Lower lobe of right lung (tissue), 2 donors: ENCODE measurements at regions not wholly inside any gene's neighbourhood (a gene's known extent, or its start where the extent isn't known, plus 50 kb on each side); places are given as distances from the start of the nearest gene placed in this dataset.

Experiments
- ATAC-seq, 2 donors: fragments of 200-7000 bp; cut with Tn5 transposase; one replicate each; pipeline ENCODE4 v1.9.1; 2020 to 2022; ENCODE audit warnings: mild to moderate bottlenecking in 2 of 2, moderate library complexity in 2 of 2
- DNase-seq: peaks from one replicate; pipeline ENCODE4 v3.0.0-alpha.2; 2020
- H3K27ac ChIP-seq: fragments of 200-600 bp; one replicate; pipeline ENCODE4 v1.8.0; 2022
- H3K27me3 ChIP-seq: fragments of 200-600 bp; one replicate; pipeline ENCODE4 v1.8.0; 2022; ENCODE audit warnings: low read depth
- H3K36me3 ChIP-seq: fragments of 200-600 bp; one replicate; pipeline ENCODE4 v1.8.0; 2022; ENCODE audit warnings: mild to moderate bottlenecking
- H3K4me1 ChIP-seq: fragments of 200-600 bp; one replicate; pipeline ENCODE4 v1.8.0; 2022
- H3K4me3 ChIP-seq: fragments of 200-600 bp; one replicate; pipeline ENCODE4 v1.8.0; 2022; ENCODE audit warnings: mild to moderate bottlenecking
- H3K9me3 ChIP-seq: fragments of 200-600 bp; one replicate; pipeline ENCODE4 v1.8.0; 2022
- intact Hi-C: fragments of 100-400 bp; cut with DNase I; formaldehyde crosslinking; loops from one replicate; pipeline ENCODE4 v1.11.0; 2022
- TF ChIP-seq, protein P1 (sequence below): fragments of 200-600 bp; IDR thresholded peaks from one replicate; pipeline ENCODE4 v1.8.0; 2022; ENCODE audit warnings: antibody characterized with exemption, mild to moderate bottlenecking
- donor health status: DM: no; HTN: yes; CAD: no; lungs with severe emphysema.

DNA sequence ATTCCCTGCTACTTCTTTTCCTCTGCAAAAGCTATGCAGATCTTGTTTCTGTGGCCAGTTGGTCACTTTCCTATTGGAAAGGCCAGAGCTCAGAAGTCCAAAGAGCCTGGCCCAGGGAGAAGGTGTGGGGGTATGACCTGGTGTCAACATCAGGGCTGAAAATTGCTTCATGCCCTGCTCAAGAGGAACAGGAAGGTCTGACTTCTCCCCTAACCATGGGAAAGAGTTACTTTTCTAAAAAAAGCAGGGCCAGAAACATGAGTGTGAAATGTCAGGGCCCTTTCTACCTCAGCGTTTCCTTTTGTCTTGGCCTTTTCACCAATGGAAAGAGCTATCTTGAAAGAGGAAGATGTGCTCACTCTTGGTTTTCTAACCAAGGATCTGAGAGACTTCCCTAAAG lies 117.4 kb downstream of the MAFB start:
- no peaks in the 10 kb centered on the region for H3K27me3 ChIP-seq
- TF ChIP-seq, protein P1, sequence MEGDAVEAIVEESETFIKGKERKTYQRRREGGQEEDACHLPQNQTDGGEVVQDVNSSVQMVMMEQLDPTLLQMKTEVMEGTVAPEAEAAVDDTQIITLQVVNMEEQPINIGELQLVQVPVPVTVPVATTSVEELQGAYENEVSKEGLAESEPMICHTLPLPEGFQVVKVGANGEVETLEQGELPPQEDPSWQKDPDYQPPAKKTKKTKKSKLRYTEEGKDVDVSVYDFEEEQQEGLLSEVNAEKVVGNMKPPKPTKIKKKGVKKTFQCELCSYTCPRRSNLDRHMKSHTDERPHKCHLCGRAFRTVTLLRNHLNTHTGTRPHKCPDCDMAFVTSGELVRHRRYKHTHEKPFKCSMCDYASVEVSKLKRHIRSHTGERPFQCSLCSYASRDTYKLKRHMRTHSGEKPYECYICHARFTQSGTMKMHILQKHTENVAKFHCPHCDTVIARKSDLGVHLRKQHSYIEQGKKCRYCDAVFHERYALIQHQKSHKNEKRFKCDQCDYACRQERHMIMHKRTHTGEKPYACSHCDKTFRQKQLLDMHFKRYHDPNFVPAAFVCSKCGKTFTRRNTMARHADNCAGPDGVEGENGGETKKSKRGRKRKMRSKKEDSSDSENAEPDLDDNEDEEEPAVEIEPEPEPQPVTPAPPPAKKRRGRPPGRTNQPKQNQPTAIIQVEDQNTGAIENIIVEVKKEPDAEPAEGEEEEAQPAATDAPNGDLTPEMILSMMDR = no peak
- intact Hi-C loops = no loop called here
- H3K9me3 ChIP-seq = no peaks in the 10 kb centered on the region
- H3K4me1 ChIP-seq = no peaks in the 10 kb centered on the region
- no peaks in the 10 kb centered on the region for H3K36me3 ChIP-seq
- ATAC-seq = peak; percentile 79 to 81
- H3K27ac ChIP-seq = peak overlapping the region; percentile 27
- H3K4me3 ChIP-seq = no peak overlapping the region
- DNase-seq = no peak

GRCh38 chr20:40568200-40568599 lies 120.8 kb downstream of the MAFB start:
- Histone ChIP-seq H3K36me3 (no peaks in the 10 kb centered on the region), H3K4me3 (no peak overlapping the region), H3K27me3 (no peaks in the 10 kb centered on the region), H3K9me3 (no peaks in the 10 kb centered on the region), H3K27ac (no peak overlapping the region), H3K4me1 (peaks cover 9% of the 10 kb centered on the region)
- ATAC-seq = no peak
- TF ChIP-seq, protein P1 = no peak
- intact Hi-C loops = no loop called here
- no peak for DNase-seq

GRCh38 chr20:40565682-40566040 lies 123.4 kb downstream of the MAFB start:
- intact Hi-C loops = no loop called here
- Histone ChIP-seq H3K9me3 (no peaks in the 10 kb centered on the region), H3K27ac (no peak overlapping the region), H3K4me1 (peaks cover 27% of the 10 kb centered on the region), H3K36me3 (no peaks in the 10 kb centered on the region), H3K27me3 (no peaks in the 10 kb centered on the region), H3K4me3 (no peak overlapping the region)
- no peak for DNase-seq
- TF ChIP-seq, protein P1 = no peak
- ATAC-seq = no peak

GRCh38 chr20:40565001-40565681 lies 123.9 kb downstream of the MAFB start:
- H3K9me3 ChIP-seq = no peaks in the 10 kb centered on the region
- no peak for ATAC-seq
- no peak overlapping the region for H3K4me3 ChIP-seq
- H3K36me3 ChIP-seq = no peaks in the 10 kb centered on the region
- intact Hi-C loops = no loop called here
- no peaks in the 10 kb centered on the region for H3K27me3 ChIP-seq
- no peak for DNase-seq
- TF ChIP-seq, protein P1 = no peak
- peaks cover 27% of the 10 kb centered on the region for H3K4me1 ChIP-seq
- H3K27ac ChIP-seq = no peak overlapping the region

GRCh38 chr20:40563296-40563950 lies 125.6 kb downstream of the MAFB start:
- no peaks in the 10 kb centered on the region for H3K9me3 ChIP-seq
- no peaks in the 10 kb centered on the region for H3K27me3 ChIP-seq
- intact Hi-C loops = no loop called here
- ATAC-seq = peak; percentile 61 to 77
- H3K4me3 ChIP-seq = no peak overlapping the region
- no peaks in the 10 kb centered on the region for H3K36me3 ChIP-seq
- DNase-seq = peak; percentile 86
- H3K27ac ChIP-seq = no peak overlapping the region
- TF ChIP-seq, protein P1 = no peak
- H3K4me1 ChIP-seq = peaks cover 27% of the 10 kb centered on the region
